WERI-Rb-1 (cell line): ENCODE measurements at regions not wholly inside any gene's neighbourhood (a gene's known extent, or its start where the extent isn't known, plus 50 kb on each side); places are given as distances from the start of the nearest gene placed in this dataset.

Source experiments
- DNase-seq: peaks from one replicate; pipeline ENCODE4 v3.0.0-alpha.2; 2020
- H3K27ac ChIP-seq: fragments of 250-450 bp; sonication (Bioruptor Pico); 2 replicates; pipeline ENCODE4 v1.5.1; 2020; ENCODE audit warnings: mild to moderate bottlenecking, moderate library complexity
- H3K27me3 ChIP-seq: fragments of 250-450 bp; sonication (Bioruptor Pico); 2 replicates; pipeline ENCODE4 v1.5.1; 2021; ENCODE audit warnings: mild to moderate bottlenecking, low read depth, moderate library complexity; ENCODE audit not compliant: insufficient read depth, severe bottlenecking
- H3K36me3 ChIP-seq: fragments of 250-450 bp; sonication (Bioruptor Pico); 2 replicates; pipeline ENCODE4 v1.5.1; 2020; ENCODE audit warnings: mild to moderate bottlenecking, moderate library complexity
- H3K4me3 ChIP-seq: 2 replicates; pipeline ENCODE4 v1.5.1; 2011; ENCODE audit warnings: low read depth, mild to moderate bottlenecking, control low read depth, low read length
- H3K9me3 ChIP-seq: fragments of 250-450 bp; sonication (Bioruptor Pico); 2 replicates; pipeline ENCODE4 v1.5.1; 2021; ENCODE audit warnings: mild to moderate bottlenecking, moderate library complexity; ENCODE audit not compliant: severe bottlenecking
- TF ChIP-seq, protein P1 (sequence below): IDR thresholded peaks from 2 replicates; pipeline ENCODE4 v1.5.1; 2011; ENCODE audit warnings: low read depth, mild to moderate bottlenecking, control low read depth, inconsistent platforms, low read length

GRCh38 chr17:79361221-79361734, 249.6 kb downstream of the RBFOX3 start:
- no peaks in the 10 kb centered on the region for H3K36me3 ChIP-seq
- TF ChIP-seq, protein P1, sequence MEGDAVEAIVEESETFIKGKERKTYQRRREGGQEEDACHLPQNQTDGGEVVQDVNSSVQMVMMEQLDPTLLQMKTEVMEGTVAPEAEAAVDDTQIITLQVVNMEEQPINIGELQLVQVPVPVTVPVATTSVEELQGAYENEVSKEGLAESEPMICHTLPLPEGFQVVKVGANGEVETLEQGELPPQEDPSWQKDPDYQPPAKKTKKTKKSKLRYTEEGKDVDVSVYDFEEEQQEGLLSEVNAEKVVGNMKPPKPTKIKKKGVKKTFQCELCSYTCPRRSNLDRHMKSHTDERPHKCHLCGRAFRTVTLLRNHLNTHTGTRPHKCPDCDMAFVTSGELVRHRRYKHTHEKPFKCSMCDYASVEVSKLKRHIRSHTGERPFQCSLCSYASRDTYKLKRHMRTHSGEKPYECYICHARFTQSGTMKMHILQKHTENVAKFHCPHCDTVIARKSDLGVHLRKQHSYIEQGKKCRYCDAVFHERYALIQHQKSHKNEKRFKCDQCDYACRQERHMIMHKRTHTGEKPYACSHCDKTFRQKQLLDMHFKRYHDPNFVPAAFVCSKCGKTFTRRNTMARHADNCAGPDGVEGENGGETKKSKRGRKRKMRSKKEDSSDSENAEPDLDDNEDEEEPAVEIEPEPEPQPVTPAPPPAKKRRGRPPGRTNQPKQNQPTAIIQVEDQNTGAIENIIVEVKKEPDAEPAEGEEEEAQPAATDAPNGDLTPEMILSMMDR, result no peak
- no peak overlapping the region for H3K4me3 ChIP-seq
- H3K27me3 ChIP-seq, result no peaks in the 10 kb centered on the region
- no peaks in the 10 kb centered on the region for H3K9me3 ChIP-seq
- no peak for DNase-seq
- no peak overlapping the region for H3K27ac ChIP-seq

DNA sequence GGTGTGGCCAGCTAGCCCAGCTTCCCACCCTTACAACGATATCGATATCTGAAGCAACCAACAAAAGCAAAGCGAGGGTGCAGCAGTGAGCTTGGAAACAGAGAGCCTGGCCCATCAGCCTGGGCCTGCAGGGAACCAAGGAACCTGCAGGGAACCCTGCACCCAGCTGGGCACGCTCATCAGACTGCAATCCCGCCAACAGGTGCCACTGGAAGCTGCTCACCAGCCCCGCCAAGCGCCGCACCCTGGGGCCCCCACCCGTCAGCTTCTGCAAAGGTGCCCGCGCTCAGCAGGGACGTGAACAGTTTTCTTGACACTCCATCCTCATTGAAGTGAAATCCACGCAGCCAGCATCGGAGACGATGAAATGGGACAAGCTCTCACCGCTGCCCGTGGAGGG, 250.7 kb downstream of the RBFOX3 start:
- DNase-seq, result no peak
- no peaks in the 10 kb centered on the region for H3K27me3 ChIP-seq
- no peaks in the 10 kb centered on the region for H3K36me3 ChIP-seq
- TF ChIP-seq, protein P1, result no peak
- H3K27ac ChIP-seq, result no peak overlapping the region
- H3K9me3 ChIP-seq, result no peaks in the 10 kb centered on the region
- H3K4me3 ChIP-seq, result no peak overlapping the region

DNA sequence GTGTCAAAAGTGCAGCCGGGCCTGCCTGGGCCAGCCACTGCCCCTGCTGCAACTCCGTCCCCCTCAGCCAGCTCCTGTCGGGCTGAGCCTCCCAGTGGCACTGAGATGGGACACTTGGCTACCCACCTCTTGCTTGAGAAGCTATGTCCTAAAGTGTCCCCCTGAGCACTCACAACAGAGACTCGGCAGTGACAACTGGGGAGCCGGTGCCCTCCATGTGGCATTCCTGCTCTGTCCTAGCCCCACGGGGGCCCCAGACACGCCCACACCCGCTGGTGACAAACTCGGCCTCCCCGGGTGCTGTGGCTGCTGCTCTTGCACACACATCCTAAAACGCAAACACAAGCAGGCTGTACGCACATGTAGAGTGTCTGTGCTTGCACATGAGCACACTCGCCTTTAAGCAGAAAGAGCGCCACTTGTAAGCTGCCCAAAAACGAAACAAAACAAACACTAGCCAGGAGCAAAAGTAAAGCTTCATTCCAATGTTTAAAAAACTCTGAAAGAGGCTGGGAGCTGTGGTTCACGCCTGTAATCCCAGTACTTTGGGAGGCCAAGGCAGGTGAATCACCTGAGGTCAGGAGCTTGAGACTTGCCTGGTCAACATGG, 253.9 kb downstream of the RBFOX3 start:
- no peak for DNase-seq
- Histone ChIP-seq H3K9me3 (no peaks in the 10 kb centered on the region), H3K27ac (no peak overlapping the region), H3K27me3 (no peaks in the 10 kb centered on the region), H3K4me3 (no peak overlapping the region), H3K36me3 (no peaks in the 10 kb centered on the region)
- TF ChIP-seq, protein P1, result no peak

- Histone ChIP-seq H3K9me3 (no peaks in the 10 kb centered on the region), H3K4me3 (no peak overlapping the region), H3K27me3 (no peaks in the 10 kb centered on the region), H3K36me3 (0 out of 2 replicates have a peak, but pooled peaks cover 5% of the 10 kb centered on the region), H3K27ac (no peak overlapping the region)
- DNase-seq, result no peak
- TF ChIP-seq, protein P1, result no peak
Measured at GRCh38 chr17:79355165-79355564, 255.7 kb downstream of the RBFOX3 start.

- H3K4me3 ChIP-seq, result no peak overlapping the region
- no peaks in the 10 kb centered on the region for H3K27me3 ChIP-seq
- H3K27ac ChIP-seq, result no peak overlapping the region
Measured at GRCh38 chr17:79354173-79354820, 256.6 kb downstream of the RBFOX3 start.

More at GRCh38 chr17:79354173-79354820, 256.6 kb downstream of the RBFOX3 start:
- DNase-seq, result no peak
- H3K9me3 ChIP-seq, result no peaks in the 10 kb centered on the region
- TF ChIP-seq, protein P1, result no peak
- H3K36me3 ChIP-seq, result 0 out of 2 replicates have a peak, but pooled peaks cover 5% of the 10 kb centered on the region
